ENCODE measurements at regions not wholly inside any gene's neighbourhood (a gene's known extent, or its start where the extent isn't known, plus 50 kb on each side); places are given as distances from the start of the nearest gene placed in this dataset.
A peak's percentile ranks its signal among the peaks of the same experiment; 100 is the strongest.

DNA sequence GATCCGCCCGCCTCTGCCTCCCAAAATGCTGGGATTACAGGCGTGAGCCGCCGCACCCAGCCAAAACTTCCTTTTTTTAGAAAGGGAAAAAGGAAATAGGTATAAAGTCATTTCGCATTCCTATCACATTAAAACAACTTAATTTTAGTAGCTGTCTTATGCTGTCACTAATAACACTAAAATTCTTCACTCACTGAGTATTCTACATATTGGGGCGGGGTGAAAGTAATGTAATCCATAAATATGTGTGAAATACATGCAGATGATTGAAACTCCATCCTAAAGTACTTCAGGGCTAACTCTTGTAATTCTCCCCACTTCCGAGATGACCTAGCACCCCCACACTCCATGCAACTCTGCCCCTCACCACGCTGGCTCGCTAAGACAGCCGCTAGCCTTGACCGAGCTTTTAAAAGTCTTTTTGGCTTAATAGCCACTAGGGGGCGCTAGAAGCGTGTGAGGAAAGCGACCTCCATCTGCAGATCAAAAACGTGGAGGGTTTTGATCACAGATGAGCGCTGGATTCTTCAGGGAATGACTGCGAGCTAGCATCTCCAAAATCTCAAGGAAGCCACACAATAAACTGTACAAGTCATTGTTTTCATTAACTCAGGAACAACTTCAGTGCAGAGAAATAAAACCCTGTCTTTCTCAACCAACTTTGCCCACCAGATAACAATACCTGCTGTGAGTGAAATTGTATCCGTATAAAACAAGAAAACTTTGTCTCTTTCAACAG, 129.3 kb upstream of the IGF1R start:
- H3K27me3 ChIP-seq (replicated peaks in 1 of 7) = peaks cover 0 to 11% (median 0%) of the 10 kb centered on the region in 7 donors
- H3K36me3 ChIP-seq = no peaks in the 10 kb centered on the region
- TF ChIP-seq POLR2A (IDR thresholded peaks at IDR 0.05) = no peak
- TF ChIP-seq, protein P1, sequence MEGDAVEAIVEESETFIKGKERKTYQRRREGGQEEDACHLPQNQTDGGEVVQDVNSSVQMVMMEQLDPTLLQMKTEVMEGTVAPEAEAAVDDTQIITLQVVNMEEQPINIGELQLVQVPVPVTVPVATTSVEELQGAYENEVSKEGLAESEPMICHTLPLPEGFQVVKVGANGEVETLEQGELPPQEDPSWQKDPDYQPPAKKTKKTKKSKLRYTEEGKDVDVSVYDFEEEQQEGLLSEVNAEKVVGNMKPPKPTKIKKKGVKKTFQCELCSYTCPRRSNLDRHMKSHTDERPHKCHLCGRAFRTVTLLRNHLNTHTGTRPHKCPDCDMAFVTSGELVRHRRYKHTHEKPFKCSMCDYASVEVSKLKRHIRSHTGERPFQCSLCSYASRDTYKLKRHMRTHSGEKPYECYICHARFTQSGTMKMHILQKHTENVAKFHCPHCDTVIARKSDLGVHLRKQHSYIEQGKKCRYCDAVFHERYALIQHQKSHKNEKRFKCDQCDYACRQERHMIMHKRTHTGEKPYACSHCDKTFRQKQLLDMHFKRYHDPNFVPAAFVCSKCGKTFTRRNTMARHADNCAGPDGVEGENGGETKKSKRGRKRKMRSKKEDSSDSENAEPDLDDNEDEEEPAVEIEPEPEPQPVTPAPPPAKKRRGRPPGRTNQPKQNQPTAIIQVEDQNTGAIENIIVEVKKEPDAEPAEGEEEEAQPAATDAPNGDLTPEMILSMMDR (IDR thresholded peaks at IDR 0.05 in 8 of 11, conservative IDR thresholded peaks at IDR 0.05 in 3 of 11) = peak; percentile 65 to 84 (median 73)
- H3K27ac ChIP-seq = no peak overlapping the region
- WGBS, 5 donors = 32 to 34% (median 33%) methylated on average over 19 of the region's 19 CpGs
- intact Hi-C loops (cut with DNase I; ENCODE audit: low total_unique reads) = loop anchor here (10.0 kb wide), 2 partner anchors 136 to 556 kb away; no protein-coding TSS in a partner anchor
- no peaks in the 10 kb centered on the region for H3K9me3 ChIP-seq
- H3K4me3 ChIP-seq = no peak overlapping the region
- peaks cover 0 to 10% (median 6%) of the 10 kb centered on the region in 6 donors for H3K4me1 ChIP-seq
- no peak for DNase-seq

DNA sequence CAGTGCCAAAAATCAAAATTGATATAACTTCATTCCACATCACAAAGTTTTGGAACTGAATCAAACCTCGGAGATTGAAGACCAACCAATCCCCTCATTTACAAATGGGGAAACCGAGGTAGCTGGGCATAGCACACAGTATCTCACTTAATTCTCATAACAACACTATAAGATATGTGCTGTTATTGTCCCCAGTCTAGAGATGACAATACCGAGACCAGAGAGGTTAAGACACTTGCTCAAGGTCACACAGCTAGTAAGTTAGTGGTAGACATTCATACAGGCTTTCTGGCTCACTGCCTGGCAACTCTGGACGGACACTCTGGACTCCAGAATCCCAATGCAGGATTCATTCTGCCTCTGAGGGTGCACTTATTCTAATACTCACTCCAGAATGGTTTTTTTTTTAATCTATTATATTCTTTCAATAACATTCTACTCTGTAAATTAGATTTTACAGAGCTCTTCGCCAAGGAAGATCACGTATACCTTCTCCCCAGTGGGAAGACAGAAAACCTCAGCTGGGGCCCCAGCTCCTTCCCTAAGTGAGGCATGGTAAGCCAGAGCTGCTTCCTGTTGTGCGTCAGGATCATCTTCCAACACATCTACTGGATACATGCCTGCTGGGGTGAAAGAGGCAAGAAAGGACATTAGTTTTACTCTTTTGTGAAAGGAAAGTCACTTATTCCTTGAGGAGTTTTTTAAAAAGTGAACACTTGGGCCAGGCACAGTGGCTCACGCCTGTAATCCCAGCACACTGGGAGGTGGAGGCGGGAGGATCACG, 128.4 kb upstream of the IGF1R start:
- peaks cover 0 to 10% (median 6%) of the 10 kb centered on the region in 6 donors for H3K4me1 ChIP-seq
- H3K4me3 ChIP-seq = no peak overlapping the region
- H3K36me3 ChIP-seq = no peaks in the 10 kb centered on the region
- WGBS, 5 donors = 68 to 81% (median 70%) methylated on average over 10 of the region's 10 CpGs
- TF ChIP-seq POLR2A (IDR thresholded peaks at IDR 0.05) = no peak
- no peak for TF ChIP-seq POLR2AphosphoS5 (IDR thresholded peaks at IDR 0.05)
- TF ChIP-seq, protein P1 (IDR thresholded peaks at IDR 0.05 in 8 of 11, conservative IDR thresholded peaks at IDR 0.05 in 3 of 11) = no peak
- H3K27me3 ChIP-seq (replicated peaks in 1 of 7) = peaks cover 0 to 11% (median 0%) of the 10 kb centered on the region in 7 donors
- H3K9me3 ChIP-seq = no peaks in the 10 kb centered on the region
- H3K27ac ChIP-seq = no peak overlapping the region
- DNase-seq = no peak
- intact Hi-C loops (cut with DNase I; ENCODE audit: low total_unique reads) = loop anchor here (10.0 kb wide), 2 partner anchors 135 to 555 kb away; no protein-coding TSS in a partner anchor

DNA sequence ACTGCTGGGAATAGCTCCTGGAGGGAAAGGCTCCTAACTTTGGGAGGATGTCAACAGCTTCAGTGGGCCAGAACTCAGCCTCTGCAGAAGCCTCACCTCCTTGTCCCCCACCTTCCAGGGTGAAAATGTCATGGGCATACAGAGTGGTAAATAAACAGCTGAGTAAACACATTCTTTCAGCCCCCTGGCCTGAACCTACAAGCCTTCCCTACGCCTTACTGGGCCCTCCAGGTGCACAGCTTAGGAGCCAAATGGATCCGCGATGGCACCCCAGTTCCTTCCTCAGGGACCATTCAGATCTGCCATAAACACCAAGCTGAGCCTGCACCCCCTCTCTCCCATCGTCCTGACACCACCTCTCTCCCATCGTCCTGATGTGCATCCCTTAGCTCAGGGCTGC, 126.2 kb upstream of the IGF1R start:
- TF ChIP-seq POLR2A (IDR thresholded peaks at IDR 0.05) (no peak), POLR2AphosphoS5 (IDR thresholded peaks at IDR 0.05) (no peak)
- TF ChIP-seq, protein P1 (IDR thresholded peaks at IDR 0.05 in 8 of 11, conservative IDR thresholded peaks at IDR 0.05 in 3 of 11) = no peak
- DNase-seq = no peak
- intact Hi-C loops (cut with DNase I; ENCODE audit: low total_unique reads) = no loop called here

More for the DNA sequence above, 126.2 kb upstream of the IGF1R start:
- Histone ChIP-seq H3K36me3 (no peaks in the 10 kb centered on the region), H3K9me3 (no peaks in the 10 kb centered on the region), H3K4me3 (no peak overlapping the region), H3K27ac (no peak overlapping the region), H3K27me3 (replicated peaks in 1 of 7) (peaks cover 0 to 11% (median 0%) of the 10 kb centered on the region in 7 donors), H3K4me1 (peaks cover 0 to 10% (median 7%) of the 10 kb centered on the region in 6 donors)
- WGBS, 5 donors = 78 to 83% (median 82%) methylated on average over 5 of the region's 5 CpGs

Measured in spleen (tissue), 11 donors.